PC-3 (cell line): ENCODE measurements at regions not wholly inside any gene's neighbourhood (a gene's known extent, or its start where the extent isn't known, plus 50 kb on each side); places are given as distances from the start of the nearest gene placed in this dataset.

Experiments
- ATAC-seq: fragments of 200-7000 bp; cut with Tn5 transposase; 2 replicates; pipeline ENCODE4 v1.9.1; 2020; ENCODE audit warnings: mild to moderate bottlenecking, moderate library complexity
- BruUV-seq: library from RNA; stranded (reverse); fragments of 400-500 nt; replicated peaks from 2 replicates; lab custom pipeline; 2021; lab: Mats Ljungman, UMichigan
- CTCF ChIA-PET: fragments of 300-600 bp; sonication (Branson Sonifier 250); formaldehyde crosslinking; loops from one replicate; lab custom pipeline; 2022; ENCODE audit warnings: antibody characterized with exemption; lab: Charles Lee
- POLR2A ChIA-PET: fragments of 300-600 bp; sonication (Branson Sonifier 250); formaldehyde crosslinking; loops from one replicate; lab custom pipeline; 2022; ENCODE audit warnings: antibody characterized with exemption; ENCODE audit not compliant: unreplicated experiment; lab: Charles Lee
- DNase-seq: peaks from one replicate; pipeline ENCODE4 v3.0.0-alpha.2; 2015
- H2AFZ ChIP-seq: fragments of 300-600 bp; sonication (generic); 2 replicates; pipeline ENCODE4 v1.6.0; 2016; ENCODE audit warnings: antibody characterized with exemption, low read length
- H3F3A ChIP-seq: fragments of 300-600 bp; sonication (generic); one replicate; pipeline ENCODE4 v1.6.0; 2017; ENCODE audit warnings: antibody characterized with exemption, low read length, control low read depth, mild to moderate bottlenecking; ENCODE audit not compliant: unreplicated experiment
- H3K27ac ChIP-seq: fragments of 300-600 bp; sonication (generic); 2 replicates; pipeline ENCODE4 v1.5.1; 2016; ENCODE audit warnings: mild to moderate bottlenecking, low read length
- H3K27me3 ChIP-seq: fragments of 300-600 bp; sonication (generic); 2 replicates; pipeline ENCODE4 v1.6.1; 2016; ENCODE audit warnings: low read length, mixed read lengths
- H3K36me3 ChIP-seq: fragments of 300-600 bp; sonication (generic); 2 replicates; pipeline ENCODE4 v1.6.1; 2016; ENCODE audit warnings: low read depth, mixed run types, low read length, mixed read lengths
- H3K4me1 ChIP-seq: fragments of 300-600 bp; sonication (generic); 2 replicates; pipeline ENCODE4 v1.5.1; 2016; ENCODE audit warnings: low read length; ENCODE audit not compliant: insufficient read depth
- H3K4me2 ChIP-seq: fragments of 300-600 bp; sonication (generic); 2 replicates; pipeline ENCODE4 v1.6.0; 2016; ENCODE audit warnings: low read length
- H3K4me3 ChIP-seq: fragments of 300-600 bp; sonication (generic); 2 replicates; pipeline ENCODE4 v1.5.1; 2016; ENCODE audit warnings: mild to moderate bottlenecking, low read length, mixed read lengths
- H3K79me2 ChIP-seq: fragments of 300-600 bp; sonication (generic); 2 replicates; pipeline ENCODE4 v1.6.1; 2017; ENCODE audit warnings: low read length, mixed read lengths
- H3K9ac ChIP-seq: fragments of 300-600 bp; sonication (generic); 2 replicates; pipeline ENCODE4 v1.6.0; 2016; ENCODE audit warnings: mild to moderate bottlenecking, low read length
- H3K9me2 ChIP-seq: fragments of 300-600 bp; sonication (generic); replicated peaks from 2 replicates; pipeline ENCODE4 v1.6.1; 2016; ENCODE audit warnings: mixed run types, low read length, mixed read lengths
- H3K9me3 ChIP-seq: fragments of 300-600 bp; sonication (generic); 2 replicates; pipeline ENCODE4 v1.6.1; 2016; ENCODE audit warnings: low read length, mixed read lengths
- H4K20me1 ChIP-seq: fragments of 300-600 bp; sonication (generic); 2 replicates; pipeline ENCODE4 v1.6.1; 2016; ENCODE audit warnings: low read length, mixed read lengths
- EZH2 ChIP-seq: fragments of 300-600 bp; sonication (generic); IDR thresholded peaks from one replicate; pipeline ENCODE4 v1.6.1; 2017; ENCODE audit warnings: antibody characterized with exemption, mild to moderate bottlenecking, low read length; ENCODE audit not compliant: unreplicated experiment
- EZH2phosphoT487 ChIP-seq: fragments of 300-600 bp; sonication (generic); IDR thresholded peaks from 2 replicates; pipeline ENCODE4 v1.6.1; 2018; ENCODE audit warnings: mild to moderate bottlenecking, antibody characterized with exemption, low read length, borderline replicate concordance
- intact Hi-C: fragments of 100-400 bp; cut with micrococcal nuclease; formaldehyde crosslinking; loops from 2 replicates; pipeline ENCODE4 v1.9.0; 2023
- TF ChIP-seq, protein P1 (sequence below): fragments of 300-600 bp; sonication (generic); conservative IDR thresholded peaks from 2 replicates; pipeline ENCODE4 v1.5.1; 2017; ENCODE audit warnings: antibody characterized with exemption, low read depth, mild to moderate bottlenecking, low read length

DNA sequence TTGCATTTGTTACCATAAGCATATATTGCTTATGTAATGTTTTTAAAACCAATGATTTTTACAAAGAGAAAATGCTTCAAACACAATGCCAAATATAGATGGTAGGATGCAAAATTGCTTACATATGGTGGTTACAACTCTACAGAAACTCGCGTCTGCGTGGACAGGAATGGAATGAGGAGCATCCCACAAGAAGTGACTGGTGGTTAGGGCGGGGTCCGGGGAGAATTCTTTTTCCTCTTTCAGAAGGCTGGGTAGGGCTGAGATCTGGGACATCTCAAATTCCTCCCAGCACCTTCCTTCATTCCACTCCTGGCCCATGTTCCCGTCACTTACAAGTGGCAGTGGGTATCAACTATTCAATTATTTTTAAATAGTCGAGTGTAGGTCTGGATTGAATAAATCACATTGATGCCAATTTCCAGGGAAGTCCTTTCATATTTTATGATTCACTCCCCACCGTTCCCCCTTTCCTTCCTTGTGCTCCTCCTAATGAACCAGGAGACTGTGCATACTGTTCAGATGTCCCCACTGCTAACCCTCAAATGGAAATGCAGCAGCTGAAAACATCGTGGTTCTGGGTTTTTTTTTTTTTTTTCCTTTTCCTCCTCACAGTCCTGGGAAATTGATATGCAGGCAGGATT lies 174.5 kb upstream of the POU3F1 start:
- DNase-seq, result no peak
- BruUV-seq, result no TSS peak
- POLR2A ChIA-PET, result no interaction called here
- Histone ChIP-seq H4K20me1 (no peaks in the 10 kb centered on the region), H3K27ac (no peak overlapping the region), H3K4me3 (no peak overlapping the region), H3K36me3 (no peaks in the 10 kb centered on the region), H3K9me2 (no peaks in the 10 kb centered on the region), H3K79me2 (no peaks in the 10 kb centered on the region), H3K27me3 (peaks cover 63% of the 10 kb centered on the region), H3K9ac (no peak overlapping the region), H3F3A (no peaks in the 10 kb centered on the region), H3K9me3 (no peaks in the 10 kb centered on the region), H3K4me2 (no peak overlapping the region), H2AFZ (no peak overlapping the region), H3K4me1 (no peaks in the 10 kb centered on the region)
- intact Hi-C loops, result no loop called here
- TF ChIP-seq, protein P1, sequence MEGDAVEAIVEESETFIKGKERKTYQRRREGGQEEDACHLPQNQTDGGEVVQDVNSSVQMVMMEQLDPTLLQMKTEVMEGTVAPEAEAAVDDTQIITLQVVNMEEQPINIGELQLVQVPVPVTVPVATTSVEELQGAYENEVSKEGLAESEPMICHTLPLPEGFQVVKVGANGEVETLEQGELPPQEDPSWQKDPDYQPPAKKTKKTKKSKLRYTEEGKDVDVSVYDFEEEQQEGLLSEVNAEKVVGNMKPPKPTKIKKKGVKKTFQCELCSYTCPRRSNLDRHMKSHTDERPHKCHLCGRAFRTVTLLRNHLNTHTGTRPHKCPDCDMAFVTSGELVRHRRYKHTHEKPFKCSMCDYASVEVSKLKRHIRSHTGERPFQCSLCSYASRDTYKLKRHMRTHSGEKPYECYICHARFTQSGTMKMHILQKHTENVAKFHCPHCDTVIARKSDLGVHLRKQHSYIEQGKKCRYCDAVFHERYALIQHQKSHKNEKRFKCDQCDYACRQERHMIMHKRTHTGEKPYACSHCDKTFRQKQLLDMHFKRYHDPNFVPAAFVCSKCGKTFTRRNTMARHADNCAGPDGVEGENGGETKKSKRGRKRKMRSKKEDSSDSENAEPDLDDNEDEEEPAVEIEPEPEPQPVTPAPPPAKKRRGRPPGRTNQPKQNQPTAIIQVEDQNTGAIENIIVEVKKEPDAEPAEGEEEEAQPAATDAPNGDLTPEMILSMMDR, result no peak
- no peak for TF ChIP-seq EZH2phosphoT487
- TF ChIP-seq EZH2, result no peak
- CTCF ChIA-PET, result no interaction called here
- no peak for ATAC-seq

DNA sequence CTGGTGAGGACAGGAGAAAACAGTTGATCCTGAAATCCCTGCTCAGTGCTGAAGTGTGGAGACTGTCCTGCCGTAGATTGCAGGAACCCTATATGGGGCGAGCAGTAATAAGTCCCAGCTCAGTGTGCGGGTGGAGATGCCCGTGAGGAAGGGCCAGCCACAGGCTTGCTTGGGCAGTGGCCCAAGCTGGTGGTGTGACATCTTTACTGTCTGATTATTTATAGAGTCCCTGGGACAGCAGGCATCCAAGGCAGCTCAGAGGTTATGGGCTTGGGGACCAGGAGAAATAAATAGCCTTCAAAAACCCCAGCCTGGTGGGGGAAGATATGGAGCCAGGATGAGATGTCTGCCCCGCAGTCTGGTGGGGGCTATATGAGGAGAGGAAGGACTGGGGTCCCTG lies 170.7 kb upstream of the POU3F1 start:
- ChIA-PET POLR2A (no interaction called here), CTCF (no interaction called here)
- Histone ChIP-seq H3K9me3 (no peaks in the 10 kb centered on the region), H3K9ac (no peak overlapping the region), H3K27ac (no peak overlapping the region), H2AFZ (no peak overlapping the region), H3K4me1 (no peaks in the 10 kb centered on the region), H3K4me3 (no peak overlapping the region), H3F3A (no peaks in the 10 kb centered on the region), H3K9me2 (no peaks in the 10 kb centered on the region), H3K4me2 (no peak overlapping the region), H3K79me2 (no peaks in the 10 kb centered on the region), H3K36me3 (no peaks in the 10 kb centered on the region), H4K20me1 (no peaks in the 10 kb centered on the region), H3K27me3 (peaks cover 93% of the 10 kb centered on the region)
- ATAC-seq (no peak), DNase-seq (no peak)
- intact Hi-C loops, result no loop called here
- TF ChIP-seq EZH2 (no peak), EZH2phosphoT487 (no peak)
- TF ChIP-seq, protein P1, result no peak
- no TSS peak for BruUV-seq

DNA sequence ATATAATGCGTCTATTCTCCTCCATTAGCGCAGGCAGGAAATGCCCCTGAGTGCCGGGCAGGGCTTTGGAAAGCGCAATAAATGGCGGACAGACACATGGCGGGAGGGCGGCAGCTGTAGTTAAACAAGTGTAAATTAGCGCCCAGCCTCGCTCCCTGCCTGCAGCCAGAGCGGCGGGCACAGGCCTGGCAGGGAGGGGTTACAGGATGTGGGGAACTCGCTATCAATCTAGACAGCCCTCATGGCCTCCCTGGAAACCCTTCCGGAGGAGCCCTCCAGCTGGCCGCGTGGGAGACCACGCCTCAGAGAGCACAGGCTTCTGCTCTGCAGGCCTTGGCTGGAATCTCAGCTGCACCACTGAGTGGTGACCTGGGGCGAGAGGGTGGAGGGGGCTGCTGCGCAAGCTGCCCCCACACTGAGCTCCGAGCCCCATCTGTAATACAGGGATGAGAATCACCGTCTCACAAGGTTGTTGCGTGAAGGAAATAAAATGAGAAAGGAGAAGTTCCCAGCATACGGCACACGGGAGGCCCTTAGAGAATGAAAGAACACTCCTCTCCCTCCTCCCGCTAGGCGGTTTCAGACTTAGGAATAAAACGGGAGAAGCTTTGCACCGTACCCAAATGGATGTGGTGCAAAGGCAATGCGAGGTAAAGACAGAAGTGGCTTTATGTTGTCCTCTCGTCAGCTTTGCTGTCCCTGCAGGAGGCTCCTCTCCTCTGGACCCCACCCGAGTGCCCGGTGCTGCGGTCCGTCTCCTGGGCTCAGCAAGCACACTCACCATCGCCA lies 167.2 kb upstream of the POU3F1 start:
- Histone ChIP-seq H4K20me1 (no peaks in the 10 kb centered on the region), H3K27me3 (peaks cover 79% of the 10 kb centered on the region), H2AFZ (no peak overlapping the region), H3K27ac (no peak overlapping the region), H3F3A (no peaks in the 10 kb centered on the region), H3K9ac (no peak overlapping the region), H3K9me2 (no peaks in the 10 kb centered on the region), H3K4me3 (no peak overlapping the region), H3K9me3 (no peaks in the 10 kb centered on the region), H3K4me2 (no peak overlapping the region), H3K4me1 (no peaks in the 10 kb centered on the region), H3K36me3 (no peaks in the 10 kb centered on the region), H3K79me2 (no peaks in the 10 kb centered on the region)
- TF ChIP-seq EZH2, result no peak
- no peak for TF ChIP-seq EZH2phosphoT487
- TF ChIP-seq, protein P1, result no peak
- intact Hi-C loops, result no loop called here
- ChIA-PET CTCF (no interaction called here), POLR2A (no interaction called here)
- no TSS peak for BruUV-seq
- ATAC-seq, result no peak
- DNase-seq, result no peak
